NCI-H446 treated with DMSO at 0.1 percent for 48 hours (cell line): ENCODE measurements at regions not wholly inside any gene's neighbourhood (a gene's known extent, or its start where the extent isn't known, plus 50 kb on each side); places are given as distances from the start of the nearest gene placed in this dataset.

Experiments used
- DNase-seq: peaks from one replicate; lab custom pipeline; 2025; lab: John Stamatoyannopoulos, UW

DNA sequence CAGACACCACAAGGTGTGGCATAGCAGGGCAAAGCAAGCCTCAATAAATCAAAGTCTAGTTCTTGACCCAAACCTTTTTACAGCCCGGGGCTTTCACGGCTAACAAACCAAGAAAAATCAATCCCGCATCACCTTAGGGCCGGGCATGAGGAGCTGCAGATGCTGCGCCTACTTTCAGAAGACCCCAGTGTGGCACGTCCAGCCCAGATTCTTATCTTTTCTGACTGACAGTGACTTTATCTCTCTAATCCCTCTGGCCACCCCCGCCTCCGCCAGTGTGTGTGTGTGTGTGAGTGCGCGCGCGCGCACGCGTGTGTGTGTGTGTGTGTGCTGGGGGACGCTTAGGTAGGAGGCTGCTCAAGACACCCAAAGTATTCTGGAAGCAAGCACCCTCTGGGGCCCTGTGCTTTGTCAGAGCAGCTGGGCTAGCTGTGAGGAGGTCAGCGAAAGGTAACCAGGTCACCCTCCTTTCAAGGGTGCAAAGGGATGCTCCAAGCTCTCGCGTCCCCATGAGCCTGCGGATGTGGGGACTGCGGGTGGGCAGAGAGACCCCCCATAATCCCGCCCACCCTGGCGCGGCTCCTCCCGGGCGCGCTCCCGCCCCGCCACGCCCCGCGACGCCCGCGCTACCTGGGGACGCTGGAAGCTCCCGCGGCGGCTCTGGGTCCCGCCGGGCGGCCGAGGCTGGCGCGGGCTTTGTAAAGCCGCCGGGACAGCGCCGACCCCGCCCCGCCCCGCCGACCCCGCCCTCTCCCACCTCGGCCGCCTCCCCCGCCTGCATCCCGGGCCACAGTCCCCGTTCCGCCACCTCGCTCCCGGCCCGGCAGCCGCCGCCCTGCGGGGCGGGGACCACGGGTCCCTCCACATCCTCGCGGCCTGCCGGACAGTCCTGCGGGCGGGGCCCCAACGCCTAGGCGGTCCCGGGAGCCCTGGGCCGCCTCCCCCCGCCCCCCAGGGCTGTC is 57.1 kb upstream of the RHOBTB1 start:
- no peak for DNase-seq

DNA sequence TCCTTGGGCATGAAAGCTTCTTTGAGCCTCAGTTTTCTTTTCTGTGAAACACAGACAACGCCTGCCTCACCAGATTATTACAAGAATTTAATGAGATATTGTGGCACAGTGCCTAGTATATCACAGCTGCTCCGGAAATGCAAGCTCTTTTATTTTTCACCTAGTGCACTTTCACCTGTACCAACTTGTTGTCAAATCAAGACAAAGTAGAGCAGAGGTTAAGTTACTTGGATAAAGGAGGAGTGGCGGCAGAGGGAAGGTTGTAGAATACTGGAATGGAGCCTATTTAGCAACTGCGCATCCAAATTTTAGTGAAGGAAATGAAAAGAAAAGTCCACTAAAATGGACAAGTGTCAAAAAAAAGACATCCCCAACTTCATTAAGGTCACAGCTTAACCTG is 54.9 kb upstream of the RHOBTB1 start:
- no peak for DNase-seq

DNA sequence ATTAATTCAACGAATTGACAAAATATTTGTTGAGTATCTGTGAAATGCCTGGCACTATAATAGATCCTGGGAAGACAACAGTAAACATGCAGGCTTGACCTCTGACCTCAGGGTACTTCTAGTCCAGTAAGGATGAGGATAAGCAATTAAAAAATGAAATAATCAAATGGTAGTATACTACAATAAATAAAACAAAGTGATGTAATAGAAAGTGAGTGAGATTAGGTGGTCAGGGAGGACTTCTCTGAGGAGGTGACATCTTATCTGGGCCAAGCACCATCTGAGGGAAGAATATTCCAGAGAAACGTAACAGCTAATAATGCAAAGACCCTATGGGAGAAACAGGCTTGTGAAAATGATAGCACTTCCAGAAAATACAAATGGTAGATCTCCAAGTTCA is 50.1 kb upstream of the RHOBTB1 start:
- no peak for DNase-seq
